Smooth muscle cell (in vitro differentiated cells): ENCODE measurements at regions not wholly inside any gene's neighbourhood (a gene's known extent, or its start where the extent isn't known, plus 50 kb on each side); places are given as distances from the start of the nearest gene placed in this dataset.

Experiments
- DNase-seq: peaks from one replicate; lab custom pipeline; 2025; ENCODE audit not compliant: unreplicated experiment; lab: John Stamatoyannopoulos, UW
- H2AFZ ChIP-seq: fragments of 200-600 bp; sonication (generic); 2 replicates; pipeline ENCODE4 v1.6.0; 2016; ENCODE audit warnings: antibody characterized with exemption, low read depth, mild to moderate bottlenecking
- H3F3A ChIP-seq: fragments of 200-600 bp; sonication (generic); 2 replicates; pipeline ENCODE4 v1.6.0; 2017; ENCODE audit warnings: antibody characterized with exemption, low read depth
- H3K27ac ChIP-seq: fragments of 200-600 bp; sonication (generic); 2 replicates; pipeline ENCODE4 v1.5.1; 2016; ENCODE audit warnings: low read depth, mild to moderate bottlenecking
- H3K27me3 ChIP-seq: fragments of 200-600 bp; sonication (generic); 2 replicates; pipeline ENCODE4 v1.6.1; 2016; ENCODE audit warnings: low read depth, mild to moderate bottlenecking
- H3K36me3 ChIP-seq: fragments of 200-600 bp; sonication (generic); 2 replicates; pipeline ENCODE4 v1.5.1; 2016; ENCODE audit warnings: low read depth
- H3K4me1 ChIP-seq: fragments of 200-600 bp; sonication (generic); 2 replicates; pipeline ENCODE4 v1.5.1; 2016; ENCODE audit warnings: low read depth
- H3K4me2 ChIP-seq: fragments of 200-600 bp; sonication (generic); 2 replicates; pipeline ENCODE4 v1.6.0; 2016; ENCODE audit warnings: mild to moderate bottlenecking
- H3K4me3 ChIP-seq: fragments of 200-600 bp; sonication (generic); 2 replicates; pipeline ENCODE4 v1.5.1; 2016; ENCODE audit warnings: mild to moderate bottlenecking
- H3K79me2 ChIP-seq: fragments of 200-600 bp; sonication (generic); 2 replicates; pipeline ENCODE4 v1.6.0; 2016; ENCODE audit warnings: low read depth, mild to moderate bottlenecking
- H3K9ac ChIP-seq: fragments of 200-600 bp; sonication (generic); 2 replicates; pipeline ENCODE4 v1.6.0; 2016; ENCODE audit warnings: low read depth
- H3K9me3 ChIP-seq: fragments of 200-600 bp; sonication (generic); replicated peaks from 2 replicates; pipeline ENCODE4 v1.5.1; 2016; ENCODE audit warnings: low read depth
- H4K20me1 ChIP-seq: fragments of 200-600 bp; sonication (generic); 2 replicates; pipeline ENCODE4 v1.6.0; 2016; ENCODE audit warnings: low read depth
- CTCF ChIP-seq: fragments of 200-600 bp; sonication (generic); IDR thresholded peaks from 2 replicates; pipeline ENCODE4 v1.5.1; 2017; ENCODE audit warnings: borderline replicate concordance, mild to moderate bottlenecking, antibody characterized with exemption; ENCODE audit not compliant: insufficient read depth, poor library complexity, severe bottlenecking
- WGBS: methylation state at CpG from one replicate; pipeline ENCODE4 v1.1.7; 2016; ENCODE audit warnings: low lambda C conversion rate; 5-methylcytosine and 5-hydroxymethylcytosine counted together

- no peak overlapping the region for H3K4me3 ChIP-seq
- H3K9ac ChIP-seq: no peak overlapping the region
- no peaks in the 10 kb centered on the region for H3K27me3 ChIP-seq
- H3K4me2 ChIP-seq: no peak overlapping the region
- H3K79me2 ChIP-seq: no peaks in the 10 kb centered on the region
- no peak for DNase-seq
- WGBS: 48% methylated on average over 1 of the region's 1 CpG
- H4K20me1 ChIP-seq: no peaks in the 10 kb centered on the region
- no peak overlapping the region for H2AFZ ChIP-seq
- H3K9me3 ChIP-seq: peaks cover 6% of the 10 kb centered on the region
- H3K36me3 ChIP-seq: no peaks in the 10 kb centered on the region
- TF ChIP-seq CTCF: no peak
- H3K27ac ChIP-seq: no peak overlapping the region
- no peaks in the 10 kb centered on the region for H3F3A ChIP-seq
- no peaks in the 10 kb centered on the region for H3K4me1 ChIP-seq
Observed at GRCh38 chrX:36927712-36928111, 80.5 kb upstream of the FAM47C start.

- 38% methylated on average over 1 of the region's 1 CpG for WGBS
Observed at GRCh38 chrX:36930491-36930890, 77.7 kb upstream of the FAM47C start.

GRCh38 chrX:36947214-36947613, 61.0 kb upstream of the FAM47C start:
- no peak overlapping the region for H2AFZ ChIP-seq
- no peak overlapping the region for H3K4me3 ChIP-seq
- 91% methylated on average over 5 of the region's 5 CpGs for WGBS
- no peaks in the 10 kb centered on the region for H3K36me3 ChIP-seq
- H3K4me2 ChIP-seq: no peak overlapping the region
- H3F3A ChIP-seq: no peaks in the 10 kb centered on the region
- no peak overlapping the region for H3K9ac ChIP-seq
- DNase-seq: no peak
- H3K4me1 ChIP-seq: peaks cover 5% of the 10 kb centered on the region
- no peaks in the 10 kb centered on the region for H3K79me2 ChIP-seq
- H3K27ac ChIP-seq: no peak overlapping the region
- TF ChIP-seq CTCF: no peak
- no peaks in the 10 kb centered on the region for H3K9me3 ChIP-seq
- H3K27me3 ChIP-seq: no peaks in the 10 kb centered on the region
- no peaks in the 10 kb centered on the region for H4K20me1 ChIP-seq

More at GRCh38 chrX:36930491-36930890, 77.7 kb upstream of the FAM47C start:
- Histone ChIP-seq H3F3A (no peaks in the 10 kb centered on the region), H3K4me3 (no peak overlapping the region), H4K20me1 (no peaks in the 10 kb centered on the region), H3K27ac (no peak overlapping the region), H3K9me3 (peaks cover 6% of the 10 kb centered on the region), H3K79me2 (no peaks in the 10 kb centered on the region), H3K27me3 (no peaks in the 10 kb centered on the region), H3K4me1 (no peaks in the 10 kb centered on the region), H3K9ac (no peak overlapping the region), H2AFZ (no peak overlapping the region), H3K4me2 (no peak overlapping the region), H3K36me3 (no peaks in the 10 kb centered on the region)
- DNase-seq: no peak
- no peak for TF ChIP-seq CTCF

GRCh38 chrX:36950495-36951253, 57.5 kb upstream of the FAM47C start:
- H4K20me1 ChIP-seq: no peaks in the 10 kb centered on the region
- H2AFZ ChIP-seq: no peak overlapping the region
- H3K4me2 ChIP-seq: no peak overlapping the region
- WGBS: 22% methylated on average over 4 of the region's 4 CpGs
- peaks cover 5% of the 10 kb centered on the region for H3K4me1 ChIP-seq
- H3K9ac ChIP-seq: no peak overlapping the region
- no peaks in the 10 kb centered on the region for H3F3A ChIP-seq
- no peaks in the 10 kb centered on the region for H3K79me2 ChIP-seq
- H3K36me3 ChIP-seq: no peaks in the 10 kb centered on the region
- H3K9me3 ChIP-seq: no peaks in the 10 kb centered on the region
- TF ChIP-seq CTCF: no peak
- H3K27me3 ChIP-seq: peaks cover 3% of the 10 kb centered on the region
- no peak overlapping the region for H3K4me3 ChIP-seq
- H3K27ac ChIP-seq: no peak overlapping the region
- DNase-seq: no peak
